HepG2 (cell line): ENCODE measurements at regions not wholly inside any gene's neighbourhood (a gene's known extent, or its start where the extent isn't known, plus 50 kb on each side); places are given as distances from the start of the nearest gene placed in this dataset.

ENCODE experiments used
- BATF2 ChIP-seq: sonication (generic); formaldehyde crosslinking; IDR thresholded peaks from 2 replicates; pipeline ENCODE4 v1.8.0; 2022; ENCODE audit warnings: mild to moderate bottlenecking, missing genetic modification reagents, moderate library complexity
- CEBPG ChIP-seq: IDR thresholded peaks from 2 replicates; pipeline ENCODE4 v1.6.1; 2016
- CTCF ChIP-seq: sonication (generic); formaldehyde crosslinking; IDR thresholded peaks from 2 replicates; pipeline ENCODE4 v1.5.0; 2020; ENCODE audit warnings: mild to moderate bottlenecking, missing genetic modification reagents, moderate library complexity
- ETV5 ChIP-seq: IDR thresholded peaks from 2 replicates; pipeline ENCODE4 v1.6.1; 2018; ENCODE audit warnings: missing biosample characterization, missing genetic modification reagents, inconsistent platforms, borderline replicate concordance
- EZH2 ChIP-seq: conservative IDR thresholded peaks from 2 replicates; pipeline ENCODE4 v1.6.1; 2012; ENCODE audit warnings: mild to moderate bottlenecking, low read depth, low read length, moderate library complexity
- GPN1 ChIP-seq: sonication (generic); formaldehyde crosslinking; IDR thresholded peaks from 2 replicates; pipeline ENCODE4 v1.5.1; 2020; ENCODE audit warnings: missing genetic modification reagents, borderline replicate concordance
- HOXA3 ChIP-seq: sonication (generic); formaldehyde crosslinking; IDR thresholded peaks from 2 replicates; pipeline ENCODE4 v1.5.0; 2020; ENCODE audit warnings: missing genetic modification reagents
- HOXD1 ChIP-seq: sonication (generic); formaldehyde crosslinking; IDR thresholded peaks from 2 replicates; pipeline ENCODE4 v1.5.0; 2020; ENCODE audit warnings: missing genetic modification reagents
- IRF2 ChIP-seq: IDR thresholded peaks from 2 replicates; pipeline ENCODE4 v1.6.1; 2018; ENCODE audit warnings: missing genetic modification reagents, missing compliant biosample characterization
- KAT2B ChIP-seq: fragments of 150-350 bp; IDR thresholded peaks from 2 replicates; pipeline ENCODE4 v1.6.1; 2014; ENCODE audit warnings: low read depth, low read length, borderline replicate concordance
- KDM6A ChIP-seq: IDR thresholded peaks from 2 replicates; pipeline ENCODE4 v1.6.1; 2016; ENCODE audit warnings: low read depth
- KLF11 ChIP-seq: IDR thresholded peaks from 2 replicates; pipeline ENCODE4 v1.6.1; 2016; ENCODE audit warnings: missing compliant biosample characterization
- POGK ChIP-seq: sonication (generic); formaldehyde crosslinking; conservative IDR thresholded peaks from 2 replicates; pipeline ENCODE4 v1.8.0; 2022; ENCODE audit warnings: mild to moderate bottlenecking, moderate library complexity, missing genetic modification reagents
- REPIN1 ChIP-seq: sonication (generic); formaldehyde crosslinking; IDR thresholded peaks from 2 replicates; pipeline ENCODE4 v1.8.0; 2022; ENCODE audit warnings: missing genetic modification reagents, low read depth, mild to moderate bottlenecking, borderline replicate concordance
- RORA ChIP-seq: sonication (generic); formaldehyde crosslinking; IDR thresholded peaks from 2 replicates; pipeline ENCODE4 v1.5.0; 2020; ENCODE audit warnings: mild to moderate bottlenecking, missing genetic modification reagents, moderate library complexity
- RXRB ChIP-seq: IDR thresholded peaks from 2 replicates; pipeline ENCODE4 v1.6.1; 2016; ENCODE audit warnings: borderline replicate concordance, missing genetic modification reagents, missing compliant biosample characterization
- SMARCC2 ChIP-seq: fragments of 450-650 bp; IDR thresholded peaks from 2 replicates; pipeline ENCODE4 v1.6.1; 2017; ENCODE audit warnings: antibody characterized with exemption, mild to moderate bottlenecking
- SPEN ChIP-seq: sonication (generic); formaldehyde crosslinking; IDR thresholded peaks from 2 replicates; pipeline ENCODE4 v1.5.1; 2020; ENCODE audit warnings: low read depth, mild to moderate bottlenecking, missing genetic modification reagents
- U2AF1 ChIP-seq: fragments of 200-400 bp; formaldehyde crosslinking; optimal IDR thresholded peaks from 2 replicates; pipeline ENCODE3; 2017; ENCODE audit warnings: mild to moderate bottlenecking, low read depth, low read length
- XRCC5 ChIP-seq: fragments of 200-400 bp; formaldehyde crosslinking; optimal IDR thresholded peaks from 2 replicates; pipeline ENCODE3; 2017; ENCODE audit warnings: mild to moderate bottlenecking, low read length
- ZBTB44 ChIP-seq: sonication (generic); formaldehyde crosslinking; IDR thresholded peaks from 2 replicates; pipeline ENCODE4 v1.4.0; 2020; ENCODE audit warnings: missing genetic modification reagents
- ZNF20 ChIP-seq: sonication (generic); formaldehyde crosslinking; IDR thresholded peaks from 2 replicates; pipeline ENCODE4 v1.4.0; 2020; ENCODE audit warnings: mild to moderate bottlenecking, moderate library complexity, missing genetic modification reagents
- ZNF256 ChIP-seq: sonication (generic); formaldehyde crosslinking; conservative IDR thresholded peaks from 2 replicates; pipeline ENCODE4 v1.4.0; 2020; ENCODE audit warnings: missing genetic modification reagents
- ZNF510 ChIP-seq: sonication (generic); formaldehyde crosslinking; IDR thresholded peaks from 2 replicates; pipeline ENCODE4 v1.4.0; 2020; ENCODE audit warnings: low read depth, mild to moderate bottlenecking, missing genetic modification reagents
- ZNF580 ChIP-seq: IDR thresholded peaks from 2 replicates; pipeline ENCODE4 v1.6.1; 2016; ENCODE audit warnings: low read depth, borderline replicate concordance
- ZNF775 ChIP-seq: sonication (generic); formaldehyde crosslinking; IDR thresholded peaks from 2 replicates; pipeline ENCODE4 v1.4.0; 2020; ENCODE audit warnings: missing genetic modification reagents, mild to moderate bottlenecking, moderate library complexity, borderline replicate concordance

GRCh38 chr6:140380427-140381218 is 1006.2 kb upstream of the CITED2 start (continued):
- no peak for TF ChIP-seq XRCC5
- peak; percentile 77 for TF ChIP-seq KDM6A
- peak; percentile 74; the same call in 1 of the 2 replicates for TF ChIP-seq HOXD1 (CRISPR knock-in tag)
- no peak for TF ChIP-seq ZNF20
- TF ChIP-seq REPIN1 (CRISPR knock-in tag), result no peak
- TF ChIP-seq GPN1 (CRISPR knock-in tag), result no peak
- TF ChIP-seq ZBTB44, result no peak
- peak; percentile 67; the same call in 1 of the 2 replicates for TF ChIP-seq ETV5 (CRISPR knock-in tag)
- no peak for TF ChIP-seq KLF11 (CRISPR knock-in tag)
- TF ChIP-seq CEBPG, result peak; percentile 93
- TF ChIP-seq BATF2 (CRISPR knock-in tag), result no peak
- no peak for TF ChIP-seq ZNF510 (CRISPR knock-in tag)
- peak; percentile 69 for TF ChIP-seq POGK
- TF ChIP-seq SMARCC2, result no peak
- TF ChIP-seq ZNF775 (CRISPR knock-in tag), result no peak
- TF ChIP-seq ZNF256 (CRISPR knock-in tag), result no peak
- TF ChIP-seq U2AF1, result no peak
- no peak for TF ChIP-seq EZH2
- TF ChIP-seq RXRB (CRISPR knock-in tag), result peak; percentile 89
- no peak for TF ChIP-seq ZNF580
- TF ChIP-seq IRF2 (CRISPR knock-in tag), result 0 out of 2 replicates have a peak, but pooled peaks have one; percentile 81
- no peak for TF ChIP-seq CTCF
- TF ChIP-seq RORA (CRISPR knock-in tag), result no peak
- TF ChIP-seq HOXA3, result peak; percentile 32; the same call in 1 of the 2 replicates
- TF ChIP-seq SPEN (CRISPR knock-in tag), result no peak
- TF ChIP-seq KAT2B, result no peak
